ENCODE measurements at regions not wholly inside any gene's neighbourhood (a gene's known extent, or its start where the extent isn't known, plus 50 kb on each side); places are given as distances from the start of the nearest gene placed in this dataset.
"Not testable (repeated sequence)": the region's sequence is repeated elsewhere in the genome, so short reads cannot be mapped to it uniquely, and the experiment has no call there.

DNA sequence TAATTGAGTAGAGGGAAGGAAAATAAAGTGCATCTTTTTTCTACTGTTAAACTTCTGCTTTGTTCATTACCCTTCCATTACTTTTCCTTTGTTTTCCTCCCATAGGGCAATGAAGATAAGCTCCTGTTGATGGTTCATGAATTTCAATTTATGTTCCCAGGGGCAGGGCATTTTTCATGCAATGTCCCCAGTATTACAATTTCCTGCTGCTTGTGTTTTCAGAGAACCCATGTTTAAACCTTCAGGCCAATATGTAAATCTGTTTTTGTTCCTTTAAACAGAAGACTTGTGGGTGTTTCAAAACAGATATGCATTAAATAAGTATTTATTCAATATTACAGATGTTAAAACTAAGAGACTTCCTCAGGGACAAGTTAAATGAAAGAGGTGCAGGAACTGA is 834.5 kb downstream of the ZPLD1 start:
- no peak overlapping the region for H3K4me2 ChIP-seq
- TF ChIP-seq POLR2AphosphoS2 (conservative IDR thresholded peaks at IDR 0.05; ENCODE audit: low read length) (no peak), RARB (CRISPR knock-in tag; IDR thresholded peaks at IDR 0.05) (no peak), ZNF302 (CRISPR knock-in tag; IDR thresholded peaks at IDR 0.05) (no peak)
- TF ChIP-seq, protein P1, sequence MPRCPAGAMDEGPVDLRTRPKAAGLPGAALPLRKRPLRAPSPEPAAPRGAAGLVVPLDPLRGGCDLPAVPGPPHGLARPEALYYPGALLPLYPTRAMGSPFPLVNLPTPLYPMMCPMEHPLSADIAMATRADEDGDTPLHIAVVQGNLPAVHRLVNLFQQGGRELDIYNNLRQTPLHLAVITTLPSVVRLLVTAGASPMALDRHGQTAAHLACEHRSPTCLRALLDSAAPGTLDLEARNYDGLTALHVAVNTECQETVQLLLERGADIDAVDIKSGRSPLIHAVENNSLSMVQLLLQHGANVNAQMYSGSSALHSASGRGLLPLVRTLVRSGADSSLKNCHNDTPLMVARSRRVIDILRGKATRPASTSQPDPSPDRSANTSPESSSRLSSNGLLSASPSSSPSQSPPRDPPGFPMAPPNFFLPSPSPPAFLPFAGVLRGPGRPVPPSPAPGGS (IDR thresholded peaks at IDR 0.05): no peak
- POLR2A ChIA-PET: no interaction called here
- DNase-seq (ENCODE audit: low read depth in 1 of 2, low spot score in 1 of 2) (no peak), ATAC-seq (no peak), FAIRE-seq (no peak)
- CTCF ChIA-PET: no interaction called here
- H3K4me3 ChIP-seq: no peak overlapping the region
- no peak overlapping the region for H3K27ac ChIP-seq
- H3K9me3 ChIP-seq: no peaks in the 10 kb centered on the region; the same call in 2 of the 3 replicates
- H3K4me1 ChIP-seq: no peaks in the 10 kb centered on the region

DNA sequence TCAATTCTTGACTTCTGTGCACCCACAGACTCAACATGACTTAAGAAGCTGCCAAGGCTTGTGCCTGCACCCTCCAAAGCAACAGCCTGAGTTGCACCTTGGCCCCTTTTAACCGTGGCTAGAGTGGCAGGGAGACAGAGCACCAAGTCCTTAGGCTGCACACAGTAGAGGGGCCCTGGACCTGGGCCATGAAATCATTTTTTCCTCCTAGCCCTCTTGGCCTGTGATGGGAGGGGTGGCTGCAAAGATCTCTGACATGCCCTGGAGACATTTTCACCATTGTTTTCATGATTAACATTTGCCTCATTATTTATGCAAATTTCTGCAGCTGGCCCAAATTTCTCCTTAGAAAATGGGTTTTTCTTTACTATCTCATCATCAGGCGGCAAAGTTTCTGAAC is 836.8 kb downstream of the ZPLD1 start:
- Histone ChIP-seq H3K4me3 (no peak overlapping the region), H3K9me3 (no peaks in the 10 kb centered on the region; the same call in 2 of the 3 replicates), H3K4me2 (no peak overlapping the region), H3K27ac (no peak overlapping the region), H3K4me1 (no peaks in the 10 kb centered on the region)
- CTCF ChIA-PET: no interaction called here
- DNase-seq (ENCODE audit: low read depth in 1 of 2, low spot score in 1 of 2): no peak
- WGBS (ENCODE audit: missing lambda C conversion rate): 17% methylated on average over 2 of the region's 2 CpGs
- no peak for FAIRE-seq
- POLR2A ChIA-PET: no interaction called here
- TF ChIP-seq ZFP36 (IDR thresholded peaks at IDR 0.05; ENCODE audit: borderline replicate concordance, partially characterized antibody): peak; percentile 82
- TF ChIP-seq HOXB13 (CRISPR knock-in tag; IDR thresholded peaks at IDR 0.05; ENCODE audit: low read depth): no peak
- TF ChIP-seq MAZ (IDR thresholded peaks at IDR 0.05; ENCODE audit: borderline replicate concordance, low read depth, low read length): no peak
- TF ChIP-seq JUN (IDR thresholded peaks at IDR 0.05): no peak
- TF ChIP-seq, protein P2, sequence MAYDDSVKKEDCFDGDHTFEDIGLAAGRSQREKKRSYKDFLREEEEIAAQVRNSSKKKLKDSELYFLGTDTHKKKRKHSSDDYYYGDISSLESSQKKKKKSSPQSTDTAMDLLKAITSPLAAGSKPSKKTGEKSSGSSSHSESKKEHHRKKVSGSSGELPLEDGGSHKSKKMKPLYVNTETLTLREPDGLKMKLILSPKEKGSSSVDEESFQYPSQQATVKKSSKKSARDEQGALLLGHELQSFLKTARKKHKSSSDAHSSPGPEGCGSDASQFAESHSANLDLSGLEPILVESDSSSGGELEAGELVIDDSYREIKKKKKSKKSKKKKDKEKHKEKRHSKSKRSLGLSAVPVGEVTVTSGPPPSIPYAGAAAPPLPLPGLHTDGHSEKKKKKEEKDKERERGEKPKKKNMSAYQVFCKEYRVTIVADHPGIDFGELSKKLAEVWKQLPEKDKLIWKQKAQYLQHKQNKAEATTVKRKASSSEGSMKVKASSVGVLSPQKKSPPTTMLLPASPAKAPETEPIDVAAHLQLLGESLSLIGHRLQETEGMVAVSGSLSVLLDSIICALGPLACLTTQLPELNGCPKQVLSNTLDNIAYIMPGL (CRISPR knock-in tag; IDR thresholded peaks at IDR 0.05; ENCODE audit: borderline replicate concordance): no peak
- TF ChIP-seq SREBF2 (IDR thresholded peaks at IDR 0.05): no peak
- ATAC-seq: no peak

DNA sequence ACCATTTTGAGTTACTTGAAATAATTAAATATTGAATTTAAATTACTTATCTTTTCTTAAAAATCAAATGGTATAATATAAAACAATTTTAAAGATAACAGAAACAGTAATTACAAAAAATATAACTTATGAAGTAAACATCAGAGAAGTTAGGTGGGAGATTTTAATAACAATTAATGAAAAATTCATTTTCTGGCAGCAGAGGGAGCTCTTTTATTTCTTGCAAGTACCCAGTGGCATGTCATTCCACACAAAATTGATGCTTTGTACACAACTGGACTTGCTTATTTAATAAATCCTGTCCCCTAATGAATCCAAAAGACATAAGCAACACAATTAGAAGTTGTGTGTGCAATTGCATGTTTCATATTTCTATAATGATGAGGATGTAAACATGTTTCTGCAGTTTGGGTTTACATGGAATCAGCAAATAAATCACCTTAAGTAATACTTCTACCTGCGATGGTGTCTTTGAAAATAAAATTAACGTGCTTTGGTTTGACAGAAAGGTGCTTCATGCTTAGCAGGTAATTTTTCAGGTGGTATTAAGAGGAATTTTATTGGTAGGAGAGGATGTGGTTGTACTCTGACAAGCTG is 861.3 kb downstream of the ZPLD1 start:
- peak; percentile 18 for FAIRE-seq

DNA sequence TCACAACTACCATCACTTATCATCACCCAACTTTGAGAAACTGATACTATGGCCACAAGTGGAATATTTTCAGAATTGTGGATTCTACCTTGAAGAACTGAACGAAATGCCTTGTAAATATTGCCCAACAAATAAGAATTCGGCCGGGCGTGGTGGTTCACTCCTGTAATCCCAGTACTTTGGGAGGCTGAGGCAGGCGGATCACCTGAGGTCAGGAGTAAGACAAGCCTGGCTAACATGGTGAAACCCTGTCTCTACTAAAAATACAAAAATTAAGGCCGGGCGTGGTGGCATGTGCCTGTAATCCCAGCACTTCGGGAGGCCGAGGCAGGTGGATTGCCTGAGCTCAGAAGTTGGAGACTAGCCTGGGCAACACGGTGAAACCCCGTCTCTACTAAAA is 862.7 kb downstream of the ZPLD1 start:
- DNase-seq (ENCODE audit: low read depth in 1 of 2, low spot score in 1 of 2); H3K27ac ChIP-seq; H3K4me3 ChIP-seq; ATAC-seq; CTCF ChIA-PET; H3K4me2 ChIP-seq; POLR2A ChIA-PET; H3K9me3 ChIP-seq; FAIRE-seq; H3K4me1 ChIP-seq: not testable (repeated sequence)
- WGBS (ENCODE audit: missing lambda C conversion rate): 40% methylated on average over 11 of the region's 11 CpGs

More for the DNA sequence above, 861.3 kb downstream of the ZPLD1 start:
- POLR2A ChIA-PET: no interaction called here
- Histone ChIP-seq H3K27ac (no peak overlapping the region), H3K4me2 (no peak overlapping the region), H3K4me1 (no peaks in the 10 kb centered on the region), H3K9me3 (no peaks in the 10 kb centered on the region), H3K4me3 (no peak overlapping the region)
- ATAC-seq: no peak
- TF ChIP-seq RAD21 (conservative IDR thresholded peaks at IDR 0.05 in 1 of 2, IDR thresholded peaks at IDR 0.05 in 1 of 2) (peak; percentile 19 to 29; a peak in 2 of 5 replicates), CBX8 (IDR thresholded peaks at IDR 0.05) (no peak)
- TF ChIP-seq, protein P3, sequence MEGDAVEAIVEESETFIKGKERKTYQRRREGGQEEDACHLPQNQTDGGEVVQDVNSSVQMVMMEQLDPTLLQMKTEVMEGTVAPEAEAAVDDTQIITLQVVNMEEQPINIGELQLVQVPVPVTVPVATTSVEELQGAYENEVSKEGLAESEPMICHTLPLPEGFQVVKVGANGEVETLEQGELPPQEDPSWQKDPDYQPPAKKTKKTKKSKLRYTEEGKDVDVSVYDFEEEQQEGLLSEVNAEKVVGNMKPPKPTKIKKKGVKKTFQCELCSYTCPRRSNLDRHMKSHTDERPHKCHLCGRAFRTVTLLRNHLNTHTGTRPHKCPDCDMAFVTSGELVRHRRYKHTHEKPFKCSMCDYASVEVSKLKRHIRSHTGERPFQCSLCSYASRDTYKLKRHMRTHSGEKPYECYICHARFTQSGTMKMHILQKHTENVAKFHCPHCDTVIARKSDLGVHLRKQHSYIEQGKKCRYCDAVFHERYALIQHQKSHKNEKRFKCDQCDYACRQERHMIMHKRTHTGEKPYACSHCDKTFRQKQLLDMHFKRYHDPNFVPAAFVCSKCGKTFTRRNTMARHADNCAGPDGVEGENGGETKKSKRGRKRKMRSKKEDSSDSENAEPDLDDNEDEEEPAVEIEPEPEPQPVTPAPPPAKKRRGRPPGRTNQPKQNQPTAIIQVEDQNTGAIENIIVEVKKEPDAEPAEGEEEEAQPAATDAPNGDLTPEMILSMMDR (IDR thresholded peaks at IDR 0.05): peak; percentile 37
- DNase-seq (ENCODE audit: low read depth in 1 of 2, low spot score in 1 of 2): peak in 1 of 2 experiments; percentile 18
- CTCF ChIA-PET: no interaction called here
- 0% methylated on average over 2 of the region's 2 CpGs for WGBS (ENCODE audit: missing lambda C conversion rate)

Measured in A549 (cell line).